ENCODE measurements at regions not wholly inside any gene's neighbourhood (a gene's known extent, or its start where the extent isn't known, plus 50 kb on each side); places are given as distances from the start of the nearest gene placed in this dataset.

GRCh38 chr13:47327861-47328260 lies 431.0 kb upstream of the HTR2A start:
- Histone ChIP-seq H3K4me3 (no peak overlapping the region), H3K36me3 (replicated peaks in 1 of 2; ENCODE audit: insufficient read depth in 1 of 2, low read depth in 2 of 2) (no peaks in the 10 kb centered on the region), H3K27ac (no peak overlapping the region), H3K4me1 (no peaks in the 10 kb centered on the region), H3K27me3 (no peaks in the 10 kb centered on the region), H3K9me3 (no peaks in the 10 kb centered on the region)
- ATAC-seq (no peak), DNase-seq (no peak)
- no peak for TF ChIP-seq CTCF (IDR thresholded peaks at IDR 0.05)
- TF ChIP-seq POLR2A (IDR thresholded peaks at IDR 0.05) = no peak
- WGBS, 2 donors = 70 to 79% methylated on average over 1 of the region's 1 CpG
- intact Hi-C loops (cut with DNase I) = no loop called here

GRCh38 chr13:47326061-47326460 lies 429.2 kb upstream of the HTR2A start:
- Histone ChIP-seq H3K27ac (no peak overlapping the region), H3K4me3 (no peak overlapping the region), H3K9me3 (no peaks in the 10 kb centered on the region), H3K27me3 (no peaks in the 10 kb centered on the region), H3K4me1 (no peaks in the 10 kb centered on the region), H3K36me3 (replicated peaks in 1 of 2; ENCODE audit: insufficient read depth in 1 of 2, low read depth in 2 of 2) (no peaks in the 10 kb centered on the region)
- intact Hi-C loops (cut with DNase I) = no loop called here
- ATAC-seq (no peak), DNase-seq (no peak)
- 37 to 42% methylated on average over 2 of the region's 2 CpGs for WGBS, 2 donors
- no peak for TF ChIP-seq POLR2A (IDR thresholded peaks at IDR 0.05)
- TF ChIP-seq CTCF (IDR thresholded peaks at IDR 0.05) = no peak

GRCh38 chr13:47317356-47317755 lies 420.5 kb upstream of the HTR2A start:
- H3K27ac ChIP-seq = no peak overlapping the region
- TF ChIP-seq POLR2A (IDR thresholded peaks at IDR 0.05) (no peak), CTCF (IDR thresholded peaks at IDR 0.05) (no peak)
- no peak for DNase-seq
- ATAC-seq = no peak
- intact Hi-C loops (cut with DNase I) = no loop called here
- H3K36me3 ChIP-seq (replicated peaks in 1 of 2; ENCODE audit: insufficient read depth in 1 of 2, low read depth in 2 of 2) = no peaks in the 10 kb centered on the region
- no peaks in the 10 kb centered on the region for H3K9me3 ChIP-seq
- no peaks in the 10 kb centered on the region for H3K4me1 ChIP-seq
- H3K4me3 ChIP-seq = no peak overlapping the region
- H3K27me3 ChIP-seq = no peaks in the 10 kb centered on the region
- WGBS, 2 donors = 54 to 65% methylated on average over 3 of the region's 3 CpGs

- Histone ChIP-seq H3K27me3 (no peaks in the 10 kb centered on the region), H3K4me3 (no peak overlapping the region), H3K36me3 (replicated peaks in 1 of 2; ENCODE audit: insufficient read depth in 1 of 2, low read depth in 2 of 2) (no peaks in the 10 kb centered on the region), H3K4me1 (no peaks in the 10 kb centered on the region), H3K9me3 (no peaks in the 10 kb centered on the region), H3K27ac (no peak overlapping the region)
- ATAC-seq = no peak
- 59 to 86% methylated on average over 1 of the region's 1 CpG for whole genome bisulfite sequencing, 2 donors
- no peak for DNase-seq
- no peak for TF ChIP-seq CTCF (IDR thresholded peaks at IDR 0.05)
- no peak for TF ChIP-seq POLR2A (IDR thresholded peaks at IDR 0.05)
- intact Hi-C loops (cut with DNase I) = no loop called here
Measured at GRCh38 chr13:47310401-47310800, 413.5 kb upstream of the HTR2A start.

- no peaks in the 10 kb centered on the region for H3K9me3 ChIP-seq
- H3K27me3 ChIP-seq = no peaks in the 10 kb centered on the region
- intact Hi-C loops (cut with DNase I) = no loop called here
- H3K27ac ChIP-seq = no peak overlapping the region
- TF ChIP-seq CTCF (IDR thresholded peaks at IDR 0.05) (no peak), POLR2A (IDR thresholded peaks at IDR 0.05) (no peak)
- no peaks in the 10 kb centered on the region for H3K4me1 ChIP-seq
- ATAC-seq (no peak), DNase-seq (no peak)
- no peak overlapping the region for H3K4me3 ChIP-seq
- H3K36me3 ChIP-seq (replicated peaks in 1 of 2; ENCODE audit: insufficient read depth in 1 of 2, low read depth in 2 of 2) = no peaks in the 10 kb centered on the region
Measured at GRCh38 chr13:47306991-47307390, 410.1 kb upstream of the HTR2A start.
